GM12878 (cell line): ENCODE measurements at regions not wholly inside any gene's neighbourhood (a gene's known extent, or its start where the extent isn't known, plus 50 kb on each side); places are given as distances from the start of the nearest gene placed in this dataset.

Experiments
- CHD2 ChIP-seq: IDR thresholded peaks from 2 replicates; pipeline ENCODE4 v1.6.1; 2011; ENCODE audit warnings: low read depth, low read length, improper control_type of control experiment, borderline replicate concordance
- NBN ChIP-seq: fragments of 450-650 bp; IDR thresholded peaks from 2 replicates; pipeline ENCODE4 v1.6.1; 2016
- POLR2AphosphoS5 ChIP-seq: IDR thresholded peaks from 2 replicates; pipeline ENCODE4 v1.6.1; 2011; ENCODE audit warnings: mild to moderate bottlenecking, low read length, inconsistent platforms
- POU2F2 ChIP-seq: IDR thresholded peaks from 3 replicates; pipeline ENCODE4 v1.6.1; 2011; ENCODE audit warnings: low read depth, mild to moderate bottlenecking, low read length, borderline replicate concordance
- USF1 ChIP-seq: IDR thresholded peaks from 2 replicates; pipeline ENCODE4 v1.6.1; 2011; ENCODE audit warnings: borderline replicate concordance, low read depth, mild to moderate bottlenecking, moderate library complexity, mixed read lengths, low read length; ENCODE audit not compliant: insufficient read depth; ENCODE audit errors: extremely low read length
- ZNF217 ChIP-seq: fragments of 450-650 bp; IDR thresholded peaks from 2 replicates; pipeline ENCODE4 v1.6.1; 2017; ENCODE audit warnings: antibody characterized with exemption, mild to moderate bottlenecking
- TF ChIP-seq, protein P1 (sequence below), 3 experiments: IDR thresholded peaks in 2 of 3; conservative IDR thresholded peaks in 1 of 3; 2 replicates each; pipeline ENCODE4 v1.5.1; 2011; ENCODE audit warnings: low read depth in 3 of 3, low read length in 3 of 3, mild to moderate bottlenecking in 3 of 3, control low read depth in 2 of 3, moderate library complexity in 2 of 3, inconsistent platforms in 1 of 3, mixed read lengths in 1 of 3; ENCODE audit not compliant: control insufficient read depth in 2 of 3, insufficient read depth in 1 of 3; ENCODE audit errors: extremely low read depth in 1 of 3

DNA sequence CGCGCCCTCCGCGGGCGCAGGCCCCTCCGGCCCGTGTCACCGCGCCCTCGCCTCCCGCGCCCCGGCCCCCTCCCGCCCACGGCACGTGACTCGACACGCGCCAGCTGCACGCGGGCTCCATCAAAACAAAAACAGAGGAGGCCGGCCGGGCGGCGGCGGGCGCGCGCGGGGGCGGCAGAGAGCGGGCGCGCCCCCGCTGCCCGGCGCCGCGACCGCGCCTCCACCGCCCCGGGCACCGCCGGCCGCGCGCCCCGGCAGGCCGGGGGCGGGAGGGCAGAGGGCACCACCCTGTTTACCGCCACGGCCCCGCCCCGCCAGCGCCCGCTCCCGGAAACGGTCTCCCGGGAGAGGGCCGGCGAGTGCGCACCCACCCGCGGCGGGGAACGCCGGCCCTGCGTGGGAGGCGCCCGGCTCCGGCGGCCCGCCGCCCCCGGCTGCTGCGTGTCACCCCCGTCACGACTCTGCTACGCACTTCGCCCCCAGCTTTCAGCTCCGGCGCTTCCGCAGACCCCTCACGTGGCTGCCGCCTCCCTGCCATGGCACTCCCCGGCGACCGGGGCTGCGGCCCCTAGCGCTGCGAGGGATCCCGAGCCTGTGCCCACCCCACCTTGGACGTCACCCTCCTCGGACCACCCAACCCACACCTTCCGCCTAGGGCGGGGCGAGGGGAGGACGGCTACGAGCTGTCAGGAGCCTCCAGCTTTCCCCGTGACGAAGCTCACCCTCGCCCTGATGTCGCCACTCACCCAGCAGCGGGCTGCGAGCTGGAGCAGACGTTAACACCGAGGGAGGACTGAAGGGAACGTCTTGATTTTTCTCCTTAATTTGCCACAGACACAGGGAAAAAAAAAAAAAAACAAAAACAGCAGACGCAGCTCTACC is 221.6 kb upstream of the MKLN1 start:
- TF ChIP-seq CHD2 (no peak; the same call in 1 of the 2 replicates), POU2F2 (peak; percentile 17; the same call in 1 of the 3 replicates), POLR2AphosphoS5 (peak; percentile 82), ZNF217 (no peak), USF1 (peak; percentile 80), NBN (peak; percentile 50; the same call in 1 of the 2 replicates)
- TF ChIP-seq, protein P1, sequence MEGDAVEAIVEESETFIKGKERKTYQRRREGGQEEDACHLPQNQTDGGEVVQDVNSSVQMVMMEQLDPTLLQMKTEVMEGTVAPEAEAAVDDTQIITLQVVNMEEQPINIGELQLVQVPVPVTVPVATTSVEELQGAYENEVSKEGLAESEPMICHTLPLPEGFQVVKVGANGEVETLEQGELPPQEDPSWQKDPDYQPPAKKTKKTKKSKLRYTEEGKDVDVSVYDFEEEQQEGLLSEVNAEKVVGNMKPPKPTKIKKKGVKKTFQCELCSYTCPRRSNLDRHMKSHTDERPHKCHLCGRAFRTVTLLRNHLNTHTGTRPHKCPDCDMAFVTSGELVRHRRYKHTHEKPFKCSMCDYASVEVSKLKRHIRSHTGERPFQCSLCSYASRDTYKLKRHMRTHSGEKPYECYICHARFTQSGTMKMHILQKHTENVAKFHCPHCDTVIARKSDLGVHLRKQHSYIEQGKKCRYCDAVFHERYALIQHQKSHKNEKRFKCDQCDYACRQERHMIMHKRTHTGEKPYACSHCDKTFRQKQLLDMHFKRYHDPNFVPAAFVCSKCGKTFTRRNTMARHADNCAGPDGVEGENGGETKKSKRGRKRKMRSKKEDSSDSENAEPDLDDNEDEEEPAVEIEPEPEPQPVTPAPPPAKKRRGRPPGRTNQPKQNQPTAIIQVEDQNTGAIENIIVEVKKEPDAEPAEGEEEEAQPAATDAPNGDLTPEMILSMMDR (IDR thresholded peaks at IDR 0.05 in 2 of 3, conservative IDR thresholded peaks at IDR 0.05 in 1 of 3; ENCODE audit: control insufficient read depth in 2 of 3, extremely low read depth in 1 of 3, insufficient read depth in 1 of 3, low read depth in 3 of 3, low read length in 3 of 3) = no peak
